Activated gamma-delta T cell treated with Interleukin-2 at 50 U/mL for 16 hours (primary cell): ENCODE measurements at regions not wholly inside any gene's neighbourhood (a gene's known extent, or its start where the extent isn't known, plus 50 kb on each side); places are given as distances from the start of the nearest gene placed in this dataset.
A peak's percentile ranks its signal among the peaks of the same experiment; 100 is the strongest.

ENCODE experiments used
- DNase-seq: peaks from one replicate; pipeline ENCODE4 v3.0.0-alpha.2; 2020

GRCh38 chr13:108156749-108157148 is 58.6 kb downstream of the LIG4 start:
- no peak for DNase-seq

DNA sequence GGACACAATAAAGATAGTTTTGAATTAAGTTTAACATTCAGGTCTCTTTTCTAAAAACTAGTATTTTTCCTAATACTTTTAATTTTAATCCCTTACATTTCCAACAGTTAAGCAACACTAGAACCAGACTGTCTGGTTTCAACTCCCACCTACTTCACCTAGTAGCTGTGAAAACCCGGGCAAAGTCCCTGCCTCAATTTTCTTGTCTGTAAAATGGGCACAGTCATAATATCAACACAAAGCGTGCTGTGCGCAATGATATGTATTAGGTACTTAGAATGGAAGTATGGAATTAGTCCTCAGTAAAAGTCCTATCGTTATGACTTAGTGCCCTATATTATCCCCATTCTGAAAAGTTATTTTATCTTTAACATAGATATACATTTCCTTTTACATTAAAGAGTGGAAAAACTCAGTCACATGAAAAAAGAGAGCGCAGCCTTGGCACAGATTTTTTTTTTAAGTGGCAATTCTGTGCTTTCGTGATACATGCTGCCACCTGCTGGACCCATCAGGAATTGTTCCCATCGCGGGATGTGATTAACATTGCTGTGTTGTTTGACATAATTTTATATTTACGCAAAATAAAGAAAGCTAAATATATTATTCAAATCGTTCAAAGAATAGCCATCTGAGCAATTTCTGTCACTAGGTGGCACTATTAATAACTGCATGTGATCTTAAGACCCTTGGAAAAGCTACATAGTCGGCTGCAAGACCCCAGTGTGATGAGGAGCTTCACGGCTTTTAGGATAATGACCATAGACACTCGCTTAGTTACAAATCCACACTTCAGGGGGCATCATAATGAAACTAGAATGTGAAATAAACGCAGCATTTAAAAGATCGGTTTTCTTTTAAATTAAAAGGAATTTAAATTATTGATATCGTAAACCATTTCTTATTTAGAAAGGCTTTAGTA is 59.9 kb downstream of the LIG4 start:
- peak; percentile 42 for DNase-seq

- DNase-seq = no peak
Measured at GRCh38 chr13:108154421-108154858, 60.9 kb downstream of the LIG4 start.

DNA sequence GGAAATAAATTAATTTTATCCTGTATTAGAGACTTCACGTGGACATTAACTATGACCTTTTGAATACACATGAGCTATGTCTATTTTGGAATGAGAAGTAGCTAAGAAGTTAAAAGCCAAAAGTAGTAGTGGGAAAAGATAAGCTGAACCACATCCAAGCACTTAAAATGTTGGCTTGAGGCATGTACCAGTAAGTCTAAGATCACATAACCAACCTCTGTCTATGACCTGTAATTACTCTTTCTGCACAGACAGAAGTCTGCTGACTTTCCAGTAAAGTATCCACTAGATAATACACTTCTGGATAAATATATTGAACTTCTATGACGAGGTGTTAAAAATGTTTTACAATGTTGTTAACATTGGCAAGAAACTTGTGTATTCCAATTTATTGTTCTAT is 68.7 kb downstream of the LIG4 start:
- no peak for DNase-seq

- no peak for DNase-seq
Measured at GRCh38 chr13:108142702-108143436, 72.5 kb downstream of the LIG4 start.

GRCh38 chr13:108137176-108137575 is 78.2 kb downstream of the LIG4 start:
- DNase-seq = no peak

DNA sequence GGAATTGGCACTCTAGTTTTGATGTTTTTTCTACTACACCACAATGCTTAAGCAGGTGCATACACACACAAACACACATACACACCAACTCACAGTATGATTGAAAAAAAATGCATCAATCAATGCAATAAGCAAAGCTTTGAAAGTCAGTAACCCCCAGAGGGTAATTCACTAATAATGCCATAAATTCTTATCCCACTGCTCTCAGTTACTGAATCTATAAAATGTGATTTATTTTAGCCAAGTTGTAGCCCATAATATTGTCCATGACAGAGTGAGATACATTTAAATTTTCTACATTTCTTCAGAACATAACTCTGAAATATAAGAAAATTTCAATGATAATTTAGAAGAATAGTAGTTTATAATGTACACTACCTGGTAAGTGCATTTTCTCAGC is 87.9 kb downstream of the LIG4 start:
- DNase-seq = no peak

DNA sequence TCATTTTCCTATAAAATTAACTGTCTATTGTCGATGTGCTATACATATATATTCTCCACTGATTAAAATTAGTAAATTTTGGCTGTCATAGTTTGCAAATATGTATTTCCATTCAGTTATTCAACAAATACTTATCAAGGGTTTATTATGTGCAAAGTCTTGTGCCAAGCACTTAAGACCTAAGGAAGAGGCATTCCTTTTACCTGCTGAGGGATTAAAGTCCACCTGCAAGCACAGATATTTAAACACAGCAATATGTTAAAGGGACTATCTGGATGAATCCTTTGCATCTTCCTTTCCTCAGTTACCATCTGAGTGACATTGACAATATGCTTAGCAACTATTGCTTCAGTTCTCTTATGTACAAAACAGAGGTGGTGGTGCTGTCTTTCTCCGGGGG is 89.3 kb downstream of the LIG4 start:
- DNase-seq = no peak

GRCh38 chr13:108121406-108121805 is 93.9 kb downstream of the LIG4 start:
- no peak for DNase-seq

- DNase-seq = no peak
Measured at GRCh38 chr13:108120856-108121255, 94.5 kb downstream of the LIG4 start.

DNA sequence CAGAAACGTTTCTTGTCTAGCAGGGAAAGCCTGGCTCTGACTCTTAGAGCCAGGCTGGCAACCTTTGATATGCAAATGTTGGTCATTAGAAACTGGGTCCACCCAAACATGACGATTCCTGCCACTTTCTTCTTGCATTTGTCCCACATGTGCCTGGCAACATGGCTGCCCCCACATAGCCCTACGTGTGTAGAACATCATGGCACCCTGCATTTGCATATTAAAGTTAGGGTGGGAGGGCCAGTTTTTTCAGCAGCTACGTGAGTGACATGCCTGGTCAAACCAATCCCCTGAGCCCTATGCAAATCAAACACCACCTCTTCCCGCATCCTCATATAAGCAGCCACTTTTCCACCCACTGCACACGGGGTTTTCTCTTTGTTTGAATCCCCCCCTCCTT is 95.0 kb downstream of the LIG4 start:
- DNase-seq = no peak

DNA sequence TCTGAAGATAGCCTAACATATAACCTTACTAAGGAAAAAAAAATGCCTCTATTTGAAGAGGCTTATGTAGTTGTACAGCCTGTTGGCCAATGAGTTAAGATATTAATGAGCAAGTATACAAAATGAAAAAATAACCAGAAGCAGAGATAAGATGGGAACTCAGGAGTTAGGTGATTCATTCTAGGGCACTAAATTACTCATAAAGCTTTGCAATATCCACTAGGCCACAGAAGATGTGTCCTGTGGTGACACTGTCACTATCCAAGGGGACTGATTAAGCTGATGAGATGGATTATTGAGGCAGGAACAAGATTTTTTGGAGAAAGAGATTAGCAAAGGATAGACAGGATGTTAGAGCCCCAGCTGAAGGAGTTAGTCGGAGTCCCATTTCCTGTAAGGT is 99.6 kb downstream of the LIG4 start:
- DNase-seq = no peak

DNA sequence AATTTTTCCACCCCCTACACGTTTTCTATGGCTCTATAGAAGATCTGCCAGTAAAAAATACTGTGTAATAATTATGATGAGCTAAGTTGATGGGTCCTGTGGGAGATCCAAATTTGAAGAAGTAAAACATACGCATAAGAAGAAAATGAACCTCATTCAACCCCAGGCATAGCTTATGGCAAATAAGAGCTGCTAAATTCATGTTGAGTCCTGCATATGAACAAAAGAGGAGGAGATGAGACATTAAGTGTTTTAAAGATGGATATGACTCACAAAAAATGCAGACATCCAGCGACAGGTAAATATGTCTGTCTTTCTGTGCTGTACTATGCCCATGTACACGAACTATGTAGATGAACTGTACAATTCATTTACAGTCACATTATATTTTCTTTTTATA is 101.9 kb downstream of the LIG4 start:
- no peak for DNase-seq

DNA sequence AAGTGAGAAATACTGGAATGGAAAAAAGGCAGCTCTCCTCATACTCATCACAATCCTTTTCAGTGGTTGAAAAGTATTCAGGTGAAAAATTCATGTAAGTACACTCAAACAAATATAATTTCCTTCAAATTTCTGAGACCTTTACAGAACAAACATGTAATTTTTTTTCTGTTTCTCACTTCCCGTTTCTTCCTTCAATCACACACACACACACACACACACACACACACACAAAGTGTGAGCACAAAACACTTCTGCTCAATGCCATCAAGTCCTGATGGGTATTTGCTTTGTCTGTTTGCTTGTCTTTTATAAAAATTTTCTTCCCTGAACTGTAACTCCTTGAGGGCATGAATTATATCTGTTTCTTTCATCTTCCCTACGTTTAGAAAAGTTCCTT is 110.6 kb downstream of the LIG4 start:
- no peak for DNase-seq

DNA sequence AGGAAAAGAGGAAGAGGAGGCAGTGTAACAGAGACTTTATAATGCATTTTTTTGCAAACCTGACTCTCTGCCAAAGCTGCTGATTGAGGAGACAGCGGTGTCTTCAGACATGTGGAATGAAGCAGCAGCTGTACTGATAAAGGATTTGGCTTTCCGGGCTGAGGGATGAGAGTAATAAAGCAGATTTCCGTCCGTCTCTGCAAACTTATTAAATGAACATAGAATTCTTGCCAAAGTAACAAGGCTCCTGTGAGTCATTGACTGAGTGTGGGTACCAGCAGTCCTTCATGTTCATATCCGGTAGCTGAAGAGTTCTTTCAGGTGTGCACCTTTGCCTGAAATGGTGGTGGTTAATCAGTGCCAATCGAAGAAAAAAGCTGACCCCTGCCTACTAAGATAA is 112.6 kb downstream of the LIG4 start:
- DNase-seq = no peak

DNA sequence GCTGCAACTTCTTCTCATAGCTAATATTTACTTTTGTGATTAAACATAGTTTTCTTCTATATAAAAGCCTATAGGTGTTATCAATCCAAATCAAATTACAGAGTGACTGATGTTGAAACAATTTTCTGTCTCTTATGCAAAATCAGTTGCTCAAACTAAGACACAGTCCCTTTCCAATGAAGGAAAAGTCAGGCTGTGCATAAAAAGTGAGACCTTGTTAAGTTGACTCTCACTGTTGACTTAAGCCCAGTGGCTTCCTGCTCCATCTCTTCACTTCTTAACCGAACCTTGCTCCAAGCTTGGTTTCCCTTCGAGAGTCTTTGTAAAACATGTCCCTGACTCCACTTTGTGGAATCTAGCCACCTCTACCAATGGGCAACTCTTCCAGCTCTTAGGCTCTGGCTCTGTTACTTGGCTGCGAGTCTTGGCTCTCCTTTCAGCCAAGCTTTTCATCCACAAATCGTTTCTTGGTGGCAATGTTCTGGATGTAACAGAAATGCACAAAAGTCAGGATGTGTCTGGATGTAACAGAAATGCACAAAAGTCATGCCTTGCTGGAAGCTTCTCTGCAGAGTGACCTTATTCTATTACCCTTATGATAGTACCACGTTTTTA is 118.9 kb downstream of the LIG4 start:
- no peak for DNase-seq

GRCh38 chr13:108095036-108095435 is 120.3 kb downstream of the LIG4 start:
- DNase-seq = no peak

DNA sequence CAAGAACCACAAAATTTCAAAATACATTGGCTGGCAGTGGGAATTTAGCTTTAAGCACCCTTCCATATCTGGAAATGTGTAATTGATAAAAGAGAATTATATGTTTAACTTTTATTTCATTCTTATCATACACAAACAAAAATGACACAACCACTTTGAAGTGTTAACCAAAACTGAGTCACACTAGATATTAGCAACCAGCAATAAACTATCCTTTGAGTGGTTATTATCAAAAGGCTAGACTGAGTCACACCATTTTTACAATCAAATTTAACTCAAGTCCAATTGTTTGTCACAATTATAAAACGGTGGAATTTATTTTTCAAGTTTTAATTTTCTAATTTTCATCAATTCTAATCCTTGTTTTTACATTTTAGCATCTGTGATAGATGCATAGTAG is 121.7 kb downstream of the LIG4 start:
- no peak for DNase-seq

- DNase-seq = no peak
Measured at GRCh38 chr13:108087810-108088209, 127.5 kb downstream of the LIG4 start.

GRCh38 chr13:108086678-108087077 is 128.7 kb downstream of the LIG4 start:
- no peak for DNase-seq

DNA sequence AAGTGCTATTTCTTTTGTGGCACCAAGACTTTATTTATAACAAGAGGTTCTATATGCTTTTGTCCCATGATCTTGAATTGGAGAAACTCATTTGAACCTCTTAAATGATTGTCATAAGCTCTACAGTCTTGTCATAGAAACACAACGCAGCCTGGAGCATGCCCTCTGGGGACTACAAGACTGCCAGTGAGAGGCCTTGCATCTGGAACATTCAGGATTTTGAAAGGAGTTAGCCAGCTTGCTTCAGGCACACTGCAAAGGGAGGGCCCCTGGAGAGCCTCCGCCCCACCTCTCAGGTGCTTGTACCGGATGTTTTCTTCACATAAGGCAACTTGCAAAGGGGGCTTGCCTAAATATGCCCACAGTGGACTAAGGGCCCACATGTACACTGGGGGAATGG is 130.5 kb downstream of the LIG4 start:
- no peak for DNase-seq

DNA sequence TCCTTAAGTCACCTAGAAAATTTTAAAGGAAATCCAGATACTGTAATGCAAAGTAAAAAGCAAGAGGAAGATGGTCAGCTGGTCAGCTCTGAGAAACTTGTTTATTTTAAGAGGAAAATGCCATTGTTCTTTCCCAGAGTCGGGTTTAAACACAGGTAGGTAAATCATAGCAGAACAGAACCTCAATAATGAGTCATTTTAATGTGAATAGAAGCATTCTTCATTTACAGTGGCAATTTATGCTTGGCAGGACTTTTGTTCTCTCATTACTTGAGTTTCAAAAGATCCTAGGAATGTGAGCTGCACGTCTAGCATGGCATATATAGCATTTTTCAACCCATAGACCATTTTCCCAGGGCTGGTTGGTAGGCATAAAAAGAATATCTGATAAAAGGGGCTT is 132.3 kb downstream of the LIG4 start:
- DNase-seq = no peak

- no peak for DNase-seq
Measured at GRCh38 chr13:108082481-108082880, 132.9 kb downstream of the LIG4 start.

DNA sequence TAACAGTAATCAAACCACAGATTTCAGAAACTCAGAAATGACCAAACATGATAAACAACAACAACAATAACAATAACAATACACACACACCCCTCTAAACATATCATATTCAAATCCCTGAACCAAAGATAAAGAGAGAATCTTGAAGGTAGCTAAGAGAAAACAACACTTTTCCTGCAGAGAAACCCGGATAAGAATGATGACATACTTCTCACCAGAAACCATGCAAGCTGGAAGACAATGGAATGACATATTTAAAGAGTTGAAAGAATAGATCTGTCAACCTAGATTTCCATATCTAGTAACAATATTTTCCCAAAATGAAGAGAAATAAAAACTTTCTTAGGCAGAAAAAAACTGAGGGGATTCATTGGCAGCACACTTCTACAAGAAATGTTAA is 138.1 kb downstream of the LIG4 start:
- no peak for DNase-seq
